HepG2 (cell line): ENCODE measurements at regions not wholly inside any gene's neighbourhood (a gene's known extent, or its start where the extent isn't known, plus 50 kb on each side); places are given as distances from the start of the nearest gene placed in this dataset.
A peak's percentile ranks its signal among the peaks of the same experiment; 100 is the strongest.

Experiments used
- ATAC-seq: fragments of 200-7000 bp; cut with Tn5 transposase; 3 replicates; pipeline ENCODE4 v1.9.1; 2020; ENCODE audit warnings: mild to moderate bottlenecking, moderate library complexity
- BruUV-seq: library from RNA; stranded (reverse); fragments of 400-500 nt; replicated peaks from 2 replicates; lab custom pipeline; 2021; lab: Mats Ljungman, UMichigan
- CTCF ChIA-PET: fragments of 300-600 bp; formaldehyde crosslinking; extraction: SDS; loops from one replicate; lab custom pipeline; 2021; ENCODE audit warnings: low total read pairs, inconsistent platforms, low intra/inter-chr PET ratio; lab: Yijun Ruan, JAX
- POLR2A ChIA-PET: fragments of 350-600 bp; sonication (Branson Sonifier 250); formaldehyde crosslinking; loops from one replicate; lab custom pipeline; 2020; ENCODE audit warnings: antibody characterized with exemption, inconsistent platforms; lab: Yijun Ruan, JAX
- DNase-seq: peaks from one replicate; pipeline ENCODE4 v3.0.0-alpha.2; 2015; ENCODE audit warnings: low spot score
- FAIRE-seq: peaks from 3 replicates; lab custom pipeline; 2011; peaks lifted over from hg19 to GRCh38; lab: Jason Lieb, UNC
- H2AFZ ChIP-seq: one replicate; pipeline ENCODE4 v1.6.1; 2011; ENCODE audit warnings: low read length, inconsistent platforms
- H3K27ac ChIP-seq: fragments of 300-600 bp; 3 replicates; pipeline ENCODE4 v1.8.0; 2011; ENCODE audit warnings: mixed run types, mild to moderate bottlenecking, mixed read lengths, low read length, inconsistent platforms; ENCODE audit not compliant: insufficient read depth; ENCODE audit errors: extremely low read length
- H3K27me3 ChIP-seq, 2 experiments: fragments of 200-600 bp in 1 of 2; 2 replicates in 1 of 2; 3 replicates in 1 of 2; pipeline versions ENCODE4 v1.6.0 to v1.8.0; 2011; ENCODE audit warnings: low read length in 2 of 2, mild to moderate bottlenecking in 2 of 2, moderate library complexity in 2 of 2, inconsistent platforms in 1 of 2; ENCODE audit not compliant: insufficient read depth in 2 of 2, control insufficient read depth in 1 of 2
- H3K36me3 ChIP-seq, 2 experiments: fragments of 200-600 bp in 1 of 2; replicated peaks in 1 of 2; 2 replicates in 1 of 2; 3 replicates in 1 of 2; pipeline versions ENCODE4 v1.5.1 to v1.8.0; 2011; ENCODE audit warnings: low read length in 2 of 2, inconsistent platforms in 1 of 2; ENCODE audit not compliant: insufficient read depth in 2 of 2, control insufficient read depth in 1 of 2
- H3K4me1 ChIP-seq: 2 replicates; pipeline ENCODE4 v1.5.1; 2012; ENCODE audit warnings: low read length, inconsistent platforms; ENCODE audit not compliant: insufficient read depth
- H3K4me2 ChIP-seq: 2 replicates; pipeline ENCODE4 v1.6.0; 2011; ENCODE audit warnings: low read depth, low read length, inconsistent platforms
- H3K4me3 ChIP-seq, 3 experiments: fragments of 200-600 bp in 1 of 3; sonication (generic), shearing (Covaris generic) in 1 of 3; replicated peaks in 1 of 3; 2 replicates each; pipeline ENCODE4 v1.5.1; 2011 to 2016; ENCODE audit warnings: low read length in 3 of 3, inconsistent platforms in 2 of 3, low read depth in 2 of 3, mild to moderate bottlenecking in 2 of 3, control low read depth in 1 of 3, mixed read lengths in 1 of 3; ENCODE audit not compliant: insufficient read depth in 1 of 3
- H3K79me2 ChIP-seq: one replicate; pipeline ENCODE4 v1.6.1; 2011; ENCODE audit warnings: low read length, inconsistent platforms; ENCODE audit not compliant: insufficient read depth
- H3K9ac ChIP-seq: 2 replicates; pipeline ENCODE4 v1.6.0; 2011; ENCODE audit warnings: mild to moderate bottlenecking, low read depth, low read length, inconsistent platforms; ENCODE audit not compliant: insufficient read depth
- H3K9me3 ChIP-seq: 2 replicates; pipeline ENCODE4 v1.5.1; 2012; ENCODE audit warnings: mild to moderate bottlenecking, low read length
- H4K20me1 ChIP-seq: 2 replicates; pipeline ENCODE4 v1.6.0; 2011; ENCODE audit warnings: inconsistent platforms, mild to moderate bottlenecking, low read length, moderate library complexity; ENCODE audit not compliant: insufficient read depth
- FOXJ3 ChIP-seq: sonication (generic); formaldehyde crosslinking; IDR thresholded peaks from 2 replicates; pipeline ENCODE4 v1.4.0; 2020; ENCODE audit warnings: missing genetic modification reagents, mild to moderate bottlenecking, borderline replicate concordance
- ZBTB8A ChIP-seq: sonication (generic); formaldehyde crosslinking; IDR thresholded peaks from 2 replicates; pipeline ENCODE4 v1.4.0; 2020; ENCODE audit warnings: mild to moderate bottlenecking, low read depth, missing genetic modification reagents, borderline replicate concordance
- ZNF343 ChIP-seq: sonication (generic); formaldehyde crosslinking; IDR thresholded peaks from 2 replicates; pipeline ENCODE4 v1.4.0; 2020; ENCODE audit warnings: mild to moderate bottlenecking, missing genetic modification reagents
- WGBS: methylation state at CpG from one replicate; pipeline ENCODE4 v1.1.6; 2017; ENCODE audit warnings: low lambda C conversion rate; 5-methylcytosine and 5-hydroxymethylcytosine counted together
- in situ Hi-C: cut with HindIII; loops from 2 replicates; pipeline ENCODE4 v1.10.0; 2017; ENCODE audit warnings: low pct_unique_long_range_greater_than_20kb; ENCODE audit not compliant: extremely low pct_ligation_motif_present
- intact Hi-C: fragments of 100-400 bp; cut with micrococcal nuclease; formaldehyde crosslinking; loops from one replicate; pipeline ENCODE4 v1.10.0; 2022; ENCODE audit not compliant: unreplicated experiment
- TF ChIP-seq, protein P1 (sequence below): sonication (generic); formaldehyde crosslinking; IDR thresholded peaks from 2 replicates; pipeline ENCODE4 v1.8.0; 2022; ENCODE audit warnings: mild to moderate bottlenecking, missing genetic modification reagents
- TF ChIP-seq, protein P2 (sequence below): sonication (generic); formaldehyde crosslinking; IDR thresholded peaks from 2 replicates; pipeline ENCODE4 v1.5.0; 2020; ENCODE audit warnings: missing genetic modification reagents

DNA sequence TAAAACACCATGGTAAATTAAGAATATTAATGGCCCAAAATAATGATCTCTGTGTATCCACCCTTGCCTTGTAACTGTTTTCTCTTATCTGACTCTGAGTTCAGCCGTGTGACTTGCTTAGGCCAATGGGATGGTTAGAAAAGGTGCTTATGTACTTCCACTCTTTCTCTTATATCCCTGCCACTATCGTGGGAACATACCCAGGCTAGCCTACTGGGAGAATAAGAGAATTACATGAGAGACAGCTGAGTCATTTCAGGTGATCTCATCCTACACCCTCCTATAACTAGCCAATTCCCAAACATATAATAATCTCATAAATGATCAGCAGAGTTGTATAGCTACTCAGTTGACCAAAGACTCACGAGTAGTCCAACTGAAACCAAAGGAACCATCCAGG, 98.3 kb upstream of the ABI3BP start:
- FAIRE-seq = no peak
- Histone ChIP-seq H2AFZ (no peak overlapping the region), H4K20me1 (no peaks in the 10 kb centered on the region), H3K9me3 (no peaks in the 10 kb centered on the region), H3K27me3 (no peaks in the 10 kb centered on the region), H3K4me3 (no peak overlapping the region), H3K4me2 (no peak overlapping the region), H3K79me2 (no peaks in the 10 kb centered on the region), H3K36me3 (no peaks in the 10 kb centered on the region), H3K27ac (no peak overlapping the region), H3K4me1 (no peaks in the 10 kb centered on the region), H3K9ac (no peak overlapping the region)
- BruUV-seq = no TSS peak
- TF ChIP-seq ZBTB8A = no peak
- ChIA-PET CTCF (no interaction called here), POLR2A (no interaction called here)
- 4% methylated on average over 3 of the region's 3 CpGs for WGBS
- intact Hi-C loops (no loop called here), in situ Hi-C loops (no loop called here)
- 0 out of 3 replicates have a peak, but pooled peaks have one; percentile 48 for ATAC-seq
- DNase-seq = peak; percentile 5

DNA sequence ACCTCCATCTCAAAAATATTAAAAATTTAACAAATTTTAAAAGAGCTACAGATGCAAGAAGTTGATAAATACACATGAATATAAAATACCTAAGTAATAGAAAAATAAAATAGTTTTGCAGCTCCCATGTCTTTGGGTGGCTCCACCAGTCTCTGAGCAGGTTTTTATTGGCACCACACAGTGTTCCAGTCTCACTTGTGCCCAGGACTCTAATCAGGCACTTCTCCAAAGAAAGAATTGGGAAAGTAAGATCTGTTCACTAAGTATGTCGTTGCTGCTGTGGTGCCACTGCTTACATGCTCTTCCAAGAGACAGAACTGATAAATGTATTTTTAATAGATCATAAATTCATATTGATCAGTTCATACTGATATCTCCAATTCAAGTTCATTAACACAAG, 92.5 kb upstream of the ABI3BP start:
- Histone ChIP-seq H3K9ac (no peak overlapping the region), H2AFZ (no peak overlapping the region), H3K79me2 (no peaks in the 10 kb centered on the region), H3K36me3 (no peaks in the 10 kb centered on the region), H3K4me2 (no peak overlapping the region), H3K9me3 (no peaks in the 10 kb centered on the region)
- FAIRE-seq = no peak
- POLR2A ChIA-PET = no interaction called here
- in situ Hi-C loops = no loop called here
- BruUV-seq = no TSS peak
- intact Hi-C loops = no loop called here
- TF ChIP-seq, protein P1, sequence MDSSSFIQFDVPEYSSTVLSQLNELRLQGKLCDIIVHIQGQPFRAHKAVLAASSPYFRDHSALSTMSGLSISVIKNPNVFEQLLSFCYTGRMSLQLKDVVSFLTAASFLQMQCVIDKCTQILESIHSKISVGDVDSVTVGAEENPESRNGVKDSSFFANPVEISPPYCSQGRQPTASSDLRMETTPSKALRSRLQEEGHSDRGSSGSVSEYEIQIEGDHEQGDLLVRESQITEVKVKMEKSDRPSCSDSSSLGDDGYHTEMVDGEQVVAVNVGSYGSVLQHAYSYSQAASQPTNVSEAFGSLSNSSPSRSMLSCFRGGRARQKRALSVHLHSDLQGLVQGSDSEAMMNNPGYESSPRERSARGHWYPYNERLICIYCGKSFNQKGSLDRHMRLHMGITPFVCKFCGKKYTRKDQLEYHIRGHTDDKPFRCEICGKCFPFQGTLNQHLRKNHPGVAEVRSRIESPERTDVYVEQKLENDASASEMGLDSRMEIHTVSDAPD = no peak
- TF ChIP-seq ZNF343 (CRISPR knock-in tag) (no peak), FOXJ3 (no peak)
- TF ChIP-seq, protein P2, sequence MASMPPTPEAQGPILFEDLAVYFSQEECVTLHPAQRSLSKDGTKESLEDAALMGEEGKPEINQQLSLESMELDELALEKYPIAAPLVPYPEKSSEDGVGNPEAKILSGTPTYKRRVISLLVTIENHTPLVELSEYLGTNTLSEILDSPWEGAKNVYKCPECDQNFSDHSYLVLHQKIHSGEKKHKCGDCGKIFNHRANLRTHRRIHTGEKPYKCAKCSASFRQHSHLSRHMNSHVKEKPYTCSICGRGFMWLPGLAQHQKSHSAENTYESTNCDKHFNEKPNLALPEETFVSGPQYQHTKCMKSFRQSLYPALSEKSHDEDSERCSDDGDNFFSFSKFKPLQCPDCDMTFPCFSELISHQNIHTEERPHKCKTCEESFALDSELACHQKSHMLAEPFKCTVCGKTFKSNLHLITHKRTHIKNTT = no peak
- TF ChIP-seq, all 625 proteins: peak for 0
- no peaks in the 10 kb centered on the region for H4K20me1 ChIP-seq
- H3K4me1 ChIP-seq = no peaks in the 10 kb centered on the region
- H3K4me3 ChIP-seq = no peak overlapping the region
- no peak overlapping the region for H3K27ac ChIP-seq
- CTCF ChIA-PET = no interaction called here
- no peaks in the 10 kb centered on the region for H3K27me3 ChIP-seq
- DNase-seq (no peak), ATAC-seq (no peak)
- WGBS = 0% methylated on average over 1 of the region's 1 CpG
